ENCODE measurements at regions not wholly inside any gene's neighbourhood (a gene's known extent, or its start where the extent isn't known, plus 50 kb on each side); places are given as distances from the start of the nearest gene placed in this dataset.
"Not testable (repeated sequence)": the region's sequence is repeated elsewhere in the genome, so short reads cannot be mapped to it uniquely, and the experiment has no call there.

- ChIA-PET CTCF (no interaction called here), POLR2A (no interaction called here)
- Mint-ChIP-seq H3K4me1 (no peaks in the 10 kb centered on the region), H3K36me3 (ENCODE audit: low read depth) (no peaks in the 10 kb centered on the region), H3K9me3 (no peaks in the 10 kb centered on the region), H3K27me3 (no peaks in the 10 kb centered on the region), H3K4me3 (no peak overlapping the region), H3K27ac (no peak overlapping the region)
- TF ChIP-seq CTCF (IDR thresholded peaks at IDR 0.05), result no peak
- DNase-seq (no peak), ATAC-seq (ENCODE audit: low read depth) (no peak)
- intact Hi-C loops (cut with micrococcal nuclease), result no loop called here
These were observed 731.4 kb downstream of the PLOD2 start for GRCh38 chr3:145429546-145429945.

DNA sequence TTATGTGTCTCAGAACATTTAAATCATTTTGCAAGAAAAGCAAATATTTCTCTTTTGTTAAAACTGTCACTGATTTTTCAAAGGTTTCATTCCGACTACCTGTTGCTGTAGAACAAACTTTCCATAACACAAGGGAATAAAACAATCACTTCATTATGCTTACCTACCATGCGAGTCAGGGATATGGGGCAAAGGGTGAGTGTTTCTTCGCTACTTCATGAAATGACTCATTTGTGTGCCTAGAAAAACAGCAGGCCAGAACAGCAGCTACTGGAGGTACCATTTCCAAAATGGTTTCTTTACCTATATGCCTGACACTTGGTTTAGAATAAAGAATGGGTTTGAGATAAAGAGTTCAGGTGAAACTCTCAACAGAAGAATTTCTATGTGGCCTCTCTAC lies 712.5 kb downstream of the PLOD2 start:
- H3K27ac Mint-ChIP-seq, result no peak overlapping the region
- ChIA-PET CTCF (no interaction called here), POLR2A (no interaction called here)
- no peak for TF ChIP-seq CTCF (IDR thresholded peaks at IDR 0.05)
- H3K27me3 Mint-ChIP-seq, result no peaks in the 10 kb centered on the region
- H3K4me3 Mint-ChIP-seq, result no peak overlapping the region
- intact Hi-C loops (cut with micrococcal nuclease), result no loop called here
- H3K36me3 Mint-ChIP-seq (ENCODE audit: low read depth), result no peaks in the 10 kb centered on the region
- no peak for DNase-seq
- ATAC-seq (ENCODE audit: low read depth), result no peak
- no peaks in the 10 kb centered on the region for H3K9me3 Mint-ChIP-seq
- H3K4me1 Mint-ChIP-seq, result no peaks in the 10 kb centered on the region

- intact Hi-C loops (cut with micrococcal nuclease), result no loop called here
- CTCF ChIA-PET, result no interaction called here
- no peaks in the 10 kb centered on the region for H3K4me1 Mint-ChIP-seq
- no peak for DNase-seq
- POLR2A ChIA-PET, result no interaction called here
- no peaks in the 10 kb centered on the region for H3K36me3 Mint-ChIP-seq (ENCODE audit: low read depth)
- no peak overlapping the region for H3K4me3 Mint-ChIP-seq
- H3K27me3 Mint-ChIP-seq, result no peaks in the 10 kb centered on the region
- no peaks in the 10 kb centered on the region for H3K9me3 Mint-ChIP-seq
- no peak overlapping the region for H3K27ac Mint-ChIP-seq
- no peak for TF ChIP-seq CTCF (IDR thresholded peaks at IDR 0.05)
- ATAC-seq (ENCODE audit: low read depth), result no peak
These were observed 710.8 kb downstream of the PLOD2 start for GRCh38 chr3:145450018-145450682.

GRCh38 chr3:145457825-145458552 lies 703.0 kb downstream of the PLOD2 start:
- no peak for DNase-seq
- ATAC-seq (ENCODE audit: low read depth), result no peak
- H3K9me3 Mint-ChIP-seq, result no peaks in the 10 kb centered on the region
- intact Hi-C loops (cut with micrococcal nuclease), result no loop called here
- ChIA-PET POLR2A (no interaction called here), CTCF (no interaction called here)
- TF ChIP-seq CTCF (IDR thresholded peaks at IDR 0.05), result no peak
- no peak overlapping the region for H3K27ac Mint-ChIP-seq
- no peaks in the 10 kb centered on the region for H3K27me3 Mint-ChIP-seq
- H3K36me3 Mint-ChIP-seq (ENCODE audit: low read depth), result no peaks in the 10 kb centered on the region
- H3K4me3 Mint-ChIP-seq, result no peak overlapping the region
- H3K4me1 Mint-ChIP-seq, result no peaks in the 10 kb centered on the region

DNA sequence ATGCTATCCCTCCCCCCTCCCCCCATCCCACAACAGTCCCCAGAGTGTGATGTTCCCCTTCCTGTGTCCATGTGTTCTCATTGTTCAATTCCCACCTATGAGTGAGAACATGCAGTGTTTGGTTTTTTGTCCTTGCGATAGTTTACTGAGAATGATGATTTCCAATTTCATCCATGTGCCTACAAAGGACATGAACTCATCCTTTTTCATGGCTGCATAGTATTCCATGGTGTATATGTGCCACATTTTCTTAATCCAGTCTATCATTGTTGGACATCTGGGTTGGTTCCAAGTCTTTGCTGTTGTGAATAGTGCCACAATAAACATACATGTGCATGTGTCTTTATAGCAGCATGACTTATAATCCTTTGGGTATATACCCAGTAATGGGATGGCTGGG lies 701.3 kb downstream of the PLOD2 start:
- ATAC-seq (ENCODE audit: low read depth); CTCF ChIA-PET; H3K4me3 Mint-ChIP-seq; H3K27ac Mint-ChIP-seq; H3K27me3 Mint-ChIP-seq; H3K4me1 Mint-ChIP-seq; POLR2A ChIA-PET; H3K36me3 Mint-ChIP-seq (ENCODE audit: low read depth); H3K9me3 Mint-ChIP-seq; DNase-seq; intact Hi-C loops (cut with micrococcal nuclease): not testable (repeated sequence)

All from activated B cell treated with CpG ODN at 0.5 μM for 24 hours (primary cell).